Loucy (cell line): ENCODE measurements at regions not wholly inside any gene's neighbourhood (a gene's known extent, or its start where the extent isn't known, plus 50 kb on each side); places are given as distances from the start of the nearest gene placed in this dataset.

Experiments
- H2AFZ ChIP-seq: fragments of 200-600 bp; sonication (generic); 2 replicates; pipeline ENCODE4 v1.6.0; 2016; ENCODE audit warnings: antibody characterized with exemption, mild to moderate bottlenecking, low read length, moderate library complexity
- H3F3A ChIP-seq: fragments of 200-600 bp; 2 replicates; pipeline ENCODE4 v1.6.0; 2016; ENCODE audit warnings: antibody characterized with exemption, low read depth, mild to moderate bottlenecking
- H3K27me3 ChIP-seq: fragments of 200-600 bp; sonication (generic); 2 replicates; pipeline ENCODE4 v1.6.1; 2014; ENCODE audit warnings: low read length, mild to moderate bottlenecking; ENCODE audit not compliant: insufficient read depth, poor library complexity, severe bottlenecking
- H3K36me3 ChIP-seq: fragments of 200-600 bp; sonication (generic); 2 replicates; pipeline ENCODE4 v1.6.1; 2016; ENCODE audit warnings: low read length; ENCODE audit not compliant: insufficient read depth
- H3K4me1 ChIP-seq: fragments of 200-600 bp; sonication (generic); 2 replicates; pipeline ENCODE4 v1.5.1; 2014; ENCODE audit warnings: low read length, mild to moderate bottlenecking; ENCODE audit not compliant: insufficient read depth, poor library complexity, severe bottlenecking
- H3K4me2 ChIP-seq: fragments of 200-600 bp; sonication (generic); 2 replicates; pipeline ENCODE4 v1.6.0; 2014; ENCODE audit warnings: antibody characterized with exemption, low read length, low read depth, mild to moderate bottlenecking; ENCODE audit not compliant: poor library complexity, severe bottlenecking
- H3K4me3 ChIP-seq: fragments of 200-600 bp; sonication (generic); 2 replicates; pipeline ENCODE4 v1.5.1; 2014; ENCODE audit warnings: low read length, mild to moderate bottlenecking, mixed read lengths; ENCODE audit not compliant: poor library complexity, severe bottlenecking
- H3K79me2 ChIP-seq: fragments of 200-600 bp; sonication (generic); 2 replicates; pipeline ENCODE4 v1.6.1; 2014; ENCODE audit warnings: low read length; ENCODE audit not compliant: insufficient read depth
- H3K9ac ChIP-seq: fragments of 200-600 bp; sonication (generic); 2 replicates; pipeline ENCODE4 v1.6.0; 2014; ENCODE audit warnings: mild to moderate bottlenecking, low read depth, low read length, moderate library complexity; ENCODE audit not compliant: poor library complexity, severe bottlenecking
- H3K9me2 ChIP-seq: fragments of 200-600 bp; sonication (generic); replicated peaks from 2 replicates; pipeline ENCODE4 v1.6.1; 2016; ENCODE audit warnings: low read depth, low read length, mixed read lengths
- H3K9me3 ChIP-seq: fragments of 200-600 bp; sonication (generic); 2 replicates; pipeline ENCODE4 v1.6.1; 2014; ENCODE audit warnings: mild to moderate bottlenecking, antibody characterized with exemption, low read length, low read depth; ENCODE audit not compliant: insufficient read depth
- H4K20me1 ChIP-seq: fragments of 200-600 bp; sonication (generic); 2 replicates; pipeline ENCODE4 v1.6.0; 2014; ENCODE audit warnings: antibody characterized with exemption, low read length, mild to moderate bottlenecking; ENCODE audit not compliant: insufficient read depth, poor library complexity, severe bottlenecking
- EZH2phosphoT487 ChIP-seq: fragments of 200-600 bp; IDR thresholded peaks from 2 replicates; pipeline ENCODE4 v1.6.1; 2018; ENCODE audit warnings: antibody characterized with exemption, mild to moderate bottlenecking, moderate library complexity, borderline replicate concordance
- TF ChIP-seq, protein P1 (sequence below): fragments of 200-600 bp; sonication (generic); conservative IDR thresholded peaks from 2 replicates; pipeline ENCODE4 v1.5.1; 2014; ENCODE audit warnings: mild to moderate bottlenecking, antibody characterized with exemption, low read length

GRCh38 chr6:40721271-40721952, 134.2 kb upstream of the LRFN2 start:
- no peak for TF ChIP-seq EZH2phosphoT487
- TF ChIP-seq, protein P1, sequence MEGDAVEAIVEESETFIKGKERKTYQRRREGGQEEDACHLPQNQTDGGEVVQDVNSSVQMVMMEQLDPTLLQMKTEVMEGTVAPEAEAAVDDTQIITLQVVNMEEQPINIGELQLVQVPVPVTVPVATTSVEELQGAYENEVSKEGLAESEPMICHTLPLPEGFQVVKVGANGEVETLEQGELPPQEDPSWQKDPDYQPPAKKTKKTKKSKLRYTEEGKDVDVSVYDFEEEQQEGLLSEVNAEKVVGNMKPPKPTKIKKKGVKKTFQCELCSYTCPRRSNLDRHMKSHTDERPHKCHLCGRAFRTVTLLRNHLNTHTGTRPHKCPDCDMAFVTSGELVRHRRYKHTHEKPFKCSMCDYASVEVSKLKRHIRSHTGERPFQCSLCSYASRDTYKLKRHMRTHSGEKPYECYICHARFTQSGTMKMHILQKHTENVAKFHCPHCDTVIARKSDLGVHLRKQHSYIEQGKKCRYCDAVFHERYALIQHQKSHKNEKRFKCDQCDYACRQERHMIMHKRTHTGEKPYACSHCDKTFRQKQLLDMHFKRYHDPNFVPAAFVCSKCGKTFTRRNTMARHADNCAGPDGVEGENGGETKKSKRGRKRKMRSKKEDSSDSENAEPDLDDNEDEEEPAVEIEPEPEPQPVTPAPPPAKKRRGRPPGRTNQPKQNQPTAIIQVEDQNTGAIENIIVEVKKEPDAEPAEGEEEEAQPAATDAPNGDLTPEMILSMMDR = no peak
- H3K36me3 ChIP-seq = no peaks in the 10 kb centered on the region
- no peak overlapping the region for H3K4me2 ChIP-seq

GRCh38 chr6:40720375-40720748, 133.2 kb upstream of the LRFN2 start:
- Histone ChIP-seq H3K36me3 (no peaks in the 10 kb centered on the region), H2AFZ (peak overlapping the region; percentile 76; the same call in 1 of the 2 replicates), H3K4me2 (peak overlapping the region; percentile 43), H3K9ac (no peak overlapping the region), H3K79me2 (no peaks in the 10 kb centered on the region), H4K20me1 (no peaks in the 10 kb centered on the region), H3K9me2 (no peaks in the 10 kb centered on the region), H3F3A (peaks cover 6% of the 10 kb centered on the region; the same call in 1 of the 2 replicates), H3K27me3 (no peaks in the 10 kb centered on the region), H3K9me3 (no peaks in the 10 kb centered on the region), H3K4me3 (no peak overlapping the region), H3K4me1 (peaks cover 35% of the 10 kb centered on the region)
- TF ChIP-seq, protein P1 = no peak
- no peak for TF ChIP-seq EZH2phosphoT487

More at GRCh38 chr6:40721271-40721952, 134.2 kb upstream of the LRFN2 start:
- Histone ChIP-seq H3K9me3 (no peaks in the 10 kb centered on the region), H3K4me1 (peaks cover 31% of the 10 kb centered on the region), H4K20me1 (no peaks in the 10 kb centered on the region), H3K4me3 (no peak overlapping the region), H2AFZ (no peak overlapping the region), H3K79me2 (no peaks in the 10 kb centered on the region), H3K9me2 (no peaks in the 10 kb centered on the region), H3K9ac (no peak overlapping the region), H3K27me3 (no peaks in the 10 kb centered on the region), H3F3A (no peaks in the 10 kb centered on the region)

GRCh38 chr6:40719671-40720374, 132.7 kb upstream of the LRFN2 start:
- peaks cover 41% of the 10 kb centered on the region for H3K4me1 ChIP-seq
- no peaks in the 10 kb centered on the region for H3K27me3 ChIP-seq
- H3K36me3 ChIP-seq = no peaks in the 10 kb centered on the region
- H3K79me2 ChIP-seq = no peaks in the 10 kb centered on the region
- TF ChIP-seq, protein P1 = no peak
- no peak for TF ChIP-seq EZH2phosphoT487
- peak overlapping the region; percentile 25 for H3K9ac ChIP-seq
- peak overlapping the region; percentile 76 for H2AFZ ChIP-seq
- peaks cover 10% of the 10 kb centered on the region; the same call in 1 of the 2 replicates for H3F3A ChIP-seq
- H3K4me2 ChIP-seq = peak overlapping the region; percentile 43
- no peaks in the 10 kb centered on the region for H4K20me1 ChIP-seq
- no peaks in the 10 kb centered on the region for H3K9me3 ChIP-seq
- H3K9me2 ChIP-seq = no peaks in the 10 kb centered on the region
- H3K4me3 ChIP-seq = no peak overlapping the region
